HUES6 (cell line): ENCODE measurements at regions not wholly inside any gene's neighbourhood (a gene's known extent, or its start where the extent isn't known, plus 50 kb on each side); places are given as distances from the start of the nearest gene placed in this dataset.

Source experiments
- H3K27ac ChIP-seq: 2 replicates; pipeline ENCODE4 v1.7.0; 2013; ENCODE audit warnings: low read depth, mild to moderate bottlenecking, low read length, inconsistent platforms
- H3K27me3 ChIP-seq: 2 replicates; pipeline ENCODE4 v1.6.1; 2013; ENCODE audit warnings: low read length; ENCODE audit not compliant: control insufficient read depth, insufficient read depth
- H3K36me3 ChIP-seq: 2 replicates; pipeline ENCODE4 v1.6.1; 2013; ENCODE audit warnings: low read length; ENCODE audit not compliant: control insufficient read depth, insufficient read depth
- H3K4me1 ChIP-seq: 2 replicates; pipeline ENCODE4 v1.6.1; 2013; ENCODE audit warnings: low read length; ENCODE audit not compliant: control insufficient read depth, insufficient read depth
- H3K4me3 ChIP-seq: 2 replicates; pipeline ENCODE4 v1.5.1; 2013; ENCODE audit warnings: low read depth, low read length
- H3K9ac ChIP-seq: one replicate; pipeline ENCODE4 v1.6.1; 2013; ENCODE audit warnings: mild to moderate bottlenecking, low read length
- H3K9me3 ChIP-seq: 2 replicates; pipeline ENCODE4 v1.6.1; 2013; ENCODE audit warnings: low read depth, low read length; ENCODE audit not compliant: control insufficient read depth, insufficient read depth

DNA sequence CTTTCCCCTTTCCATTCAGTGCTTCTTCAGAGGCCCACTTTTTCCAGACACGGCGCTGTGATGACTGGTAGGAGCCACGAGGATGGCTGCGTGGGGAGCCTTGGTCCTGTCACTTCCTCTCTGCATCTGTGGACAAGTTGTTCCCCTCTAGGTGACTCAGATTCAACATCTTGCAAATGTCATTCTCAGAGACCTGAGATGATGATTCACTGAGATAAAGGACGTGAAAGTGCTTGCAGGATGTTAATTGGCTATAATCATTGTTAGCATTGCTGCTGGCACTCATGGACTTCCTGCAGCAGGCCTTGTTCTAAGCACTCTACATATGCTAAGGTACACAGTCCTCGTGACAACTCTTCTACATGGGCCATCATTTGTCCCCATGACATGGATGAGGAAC, 489.8 kb upstream of the ZMIZ1 start:
- H3K4me3 ChIP-seq = no peak overlapping the region
- H3K27me3 ChIP-seq = no peaks in the 10 kb centered on the region
- H3K36me3 ChIP-seq = no peaks in the 10 kb centered on the region
- H3K4me1 ChIP-seq = no peaks in the 10 kb centered on the region
- no peaks in the 10 kb centered on the region for H3K9me3 ChIP-seq
- H3K27ac ChIP-seq = no peak overlapping the region
- H3K9ac ChIP-seq = no peak overlapping the region

DNA sequence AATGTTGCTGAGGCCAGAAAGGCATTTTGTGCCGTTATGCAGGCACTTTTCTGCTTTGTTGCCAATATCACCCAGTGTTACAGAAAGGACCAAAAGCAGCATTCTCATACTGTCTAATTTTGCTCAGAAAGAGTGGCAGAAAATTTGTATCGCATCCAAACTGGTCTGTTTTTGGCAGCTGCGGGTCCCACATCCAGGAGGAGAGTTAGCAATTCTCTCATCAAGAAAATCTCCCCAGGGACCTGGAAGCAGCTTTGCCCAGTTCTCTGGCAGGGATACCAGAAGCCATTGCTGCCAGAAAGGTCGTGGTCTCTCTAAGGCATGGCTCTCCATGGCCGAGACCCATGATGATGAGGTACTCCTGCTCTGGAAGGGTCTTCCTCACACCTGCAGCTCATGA, 489.2 kb upstream of the ZMIZ1 start:
- Histone ChIP-seq H3K4me1 (peaks cover under 1% of the 10 kb centered on the region; the same call in 1 of the 2 replicates), H3K9me3 (no peaks in the 10 kb centered on the region), H3K27ac (no peak overlapping the region), H3K9ac (no peak overlapping the region), H3K27me3 (no peaks in the 10 kb centered on the region), H3K4me3 (no peak overlapping the region), H3K36me3 (no peaks in the 10 kb centered on the region)

- Histone ChIP-seq H3K27ac (no peak overlapping the region), H3K9me3 (no peaks in the 10 kb centered on the region), H3K4me3 (no peak overlapping the region), H3K27me3 (no peaks in the 10 kb centered on the region), H3K9ac (no peak overlapping the region), H3K4me1 (peaks cover 3% of the 10 kb centered on the region; the same call in 1 of the 2 replicates), H3K36me3 (no peaks in the 10 kb centered on the region)
Observed at GRCh38 chr10:78579995-78580394, 488.8 kb upstream of the ZMIZ1 start.

DNA sequence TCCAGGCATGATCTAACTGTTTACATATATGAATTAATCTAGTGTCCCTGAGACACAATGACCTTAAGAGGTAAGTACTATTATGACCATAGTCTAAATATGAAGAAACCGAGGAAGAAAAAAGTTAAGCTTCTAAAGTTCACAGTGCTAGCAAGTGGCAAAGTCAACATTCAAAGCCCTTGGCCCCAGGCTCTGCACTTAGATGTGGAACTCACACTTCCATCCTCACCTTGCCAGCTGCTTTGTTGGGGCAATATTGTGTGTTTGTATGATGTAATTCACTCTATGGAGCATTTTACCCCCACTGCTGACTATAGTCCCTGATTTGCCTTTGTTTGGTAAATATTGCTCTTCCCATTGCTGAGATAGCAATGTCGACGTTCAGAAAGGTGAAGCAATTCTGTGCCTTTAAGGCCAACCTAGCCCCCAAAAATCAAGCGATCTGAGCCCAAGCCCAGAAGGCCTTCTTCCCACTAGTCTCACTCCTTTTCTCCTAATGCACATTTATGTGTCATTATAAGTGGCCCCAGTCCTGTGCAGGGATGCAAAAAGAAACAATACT, 487.6 kb upstream of the ZMIZ1 start:
- Histone ChIP-seq H3K9me3 (no peaks in the 10 kb centered on the region), H3K36me3 (no peaks in the 10 kb centered on the region)

GRCh38 chr10:78582540-78582939, 486.2 kb upstream of the ZMIZ1 start:
- Histone ChIP-seq H3K4me1 (peaks cover 3% of the 10 kb centered on the region; the same call in 1 of the 2 replicates), H3K9me3 (no peaks in the 10 kb centered on the region), H3K9ac (no peak overlapping the region), H3K4me3 (no peak overlapping the region), H3K27me3 (no peaks in the 10 kb centered on the region), H3K36me3 (no peaks in the 10 kb centered on the region), H3K27ac (no peak overlapping the region)

More for the DNA sequence above, 487.6 kb upstream of the ZMIZ1 start:
- Histone ChIP-seq H3K4me3 (no peak overlapping the region), H3K27ac (no peak overlapping the region), H3K27me3 (no peaks in the 10 kb centered on the region), H3K9ac (no peak overlapping the region), H3K4me1 (peaks cover 3% of the 10 kb centered on the region; the same call in 1 of the 2 replicates)

- H3K9ac ChIP-seq = no peak overlapping the region
- H3K4me1 ChIP-seq = peaks cover 3% of the 10 kb centered on the region; the same call in 1 of the 2 replicates
Observed at GRCh38 chr10:78584266-78584665, 484.5 kb upstream of the ZMIZ1 start.

DNA sequence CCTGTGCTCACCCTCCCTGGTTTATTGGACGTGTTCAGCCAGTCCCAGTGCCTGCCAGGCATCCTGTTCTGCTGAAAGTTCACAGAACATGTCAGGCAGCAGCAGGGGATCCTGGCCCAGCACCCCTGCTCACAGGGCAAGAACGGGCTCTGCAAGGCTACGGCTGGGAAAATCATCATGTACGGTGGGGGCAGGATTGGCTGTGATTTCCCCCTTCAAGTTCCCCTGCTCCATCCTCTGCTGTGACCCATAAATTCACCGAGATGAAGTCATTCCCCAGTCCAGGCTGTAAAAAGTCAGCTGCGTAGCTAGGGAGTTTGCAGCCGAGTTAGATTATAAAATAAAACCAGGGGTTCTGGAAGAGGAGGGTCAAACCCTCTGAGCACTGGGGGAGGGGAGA, 484.1 kb upstream of the ZMIZ1 start:
- no peaks in the 10 kb centered on the region for H3K9me3 ChIP-seq
- H3K27me3 ChIP-seq = no peaks in the 10 kb centered on the region
- no peak overlapping the region for H3K27ac ChIP-seq
- no peaks in the 10 kb centered on the region for H3K36me3 ChIP-seq
- H3K9ac ChIP-seq = no peak overlapping the region
- peaks cover 3% of the 10 kb centered on the region; the same call in 1 of the 2 replicates for H3K4me1 ChIP-seq
- H3K4me3 ChIP-seq = no peak overlapping the region

More at GRCh38 chr10:78584266-78584665, 484.5 kb upstream of the ZMIZ1 start:
- H3K27me3 ChIP-seq = no peaks in the 10 kb centered on the region
- no peaks in the 10 kb centered on the region for H3K36me3 ChIP-seq
- no peaks in the 10 kb centered on the region for H3K9me3 ChIP-seq
- H3K4me3 ChIP-seq = no peak overlapping the region
- H3K27ac ChIP-seq = no peak overlapping the region

GRCh38 chr10:78585952-78586351, 482.8 kb upstream of the ZMIZ1 start:
- no peak overlapping the region for H3K4me3 ChIP-seq
- peaks cover 3% of the 10 kb centered on the region; the same call in 1 of the 2 replicates for H3K4me1 ChIP-seq
- no peaks in the 10 kb centered on the region for H3K9me3 ChIP-seq
- H3K27me3 ChIP-seq = no peaks in the 10 kb centered on the region
- H3K9ac ChIP-seq = no peak overlapping the region
- no peak overlapping the region for H3K27ac ChIP-seq
- H3K36me3 ChIP-seq = no peaks in the 10 kb centered on the region

- Histone ChIP-seq H3K4me3 (no peak overlapping the region), H3K27ac (no peak overlapping the region; the same call in 1 of the 2 replicates), H3K4me1 (peaks cover 3% of the 10 kb centered on the region; the same call in 1 of the 2 replicates), H3K9ac (no peak overlapping the region), H3K36me3 (no peaks in the 10 kb centered on the region), H3K9me3 (no peaks in the 10 kb centered on the region), H3K27me3 (no peaks in the 10 kb centered on the region)
Observed at GRCh38 chr10:78588194-78588811, 480.5 kb upstream of the ZMIZ1 start.

- Histone ChIP-seq H3K27ac (no peak overlapping the region), H3K9ac (no peak overlapping the region), H3K4me1 (peaks cover 2% of the 10 kb centered on the region; the same call in 1 of the 2 replicates)
Observed at GRCh38 chr10:78589687-78590086, 479.1 kb upstream of the ZMIZ1 start.

DNA sequence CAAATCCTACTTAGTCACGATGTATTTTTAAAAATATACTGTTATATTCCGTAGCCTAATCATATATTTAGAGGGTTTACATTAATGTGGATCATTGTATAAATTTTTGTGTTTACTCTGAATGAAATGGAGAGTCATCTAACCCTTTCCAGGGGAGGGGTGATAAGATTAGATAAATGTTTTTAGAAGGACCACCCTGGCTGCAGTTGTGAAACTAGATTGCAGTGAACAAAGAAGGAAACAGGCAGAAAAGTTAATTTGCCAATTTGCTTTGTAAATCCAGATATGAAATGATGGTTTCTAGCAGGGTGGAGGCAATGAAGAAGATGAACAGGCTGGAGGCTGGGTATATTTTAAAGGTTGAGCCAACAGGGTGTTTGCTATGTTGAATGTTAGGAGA, 477.7 kb upstream of the ZMIZ1 start:
- Histone ChIP-seq H3K9ac (no peak overlapping the region), H3K4me1 (no peaks in the 10 kb centered on the region; the same call in 1 of the 2 replicates), H3K9me3 (no peaks in the 10 kb centered on the region), H3K27ac (no peak overlapping the region), H3K36me3 (no peaks in the 10 kb centered on the region), H3K4me3 (no peak overlapping the region), H3K27me3 (no peaks in the 10 kb centered on the region)

More at GRCh38 chr10:78589687-78590086, 479.1 kb upstream of the ZMIZ1 start:
- H3K36me3 ChIP-seq = no peaks in the 10 kb centered on the region
- H3K4me3 ChIP-seq = no peak overlapping the region
- H3K9me3 ChIP-seq = no peaks in the 10 kb centered on the region
- no peaks in the 10 kb centered on the region for H3K27me3 ChIP-seq
